Endothelial cell (in vitro differentiated cells): ENCODE measurements at regions not wholly inside any gene's neighbourhood (a gene's known extent, or its start where the extent isn't known, plus 50 kb on each side); places are given as distances from the start of the nearest gene placed in this dataset.

Experiments used
- DNase-seq: peaks from one replicate; pipeline ENCODE4 v3.0.0; 2021; ENCODE audit warnings: low spot score
- H3K27ac Mint-ChIP-seq: one replicate; pipeline ENCODE4 v1.8.0; 2021; ENCODE audit warnings: mixed read lengths, inconsistent platforms; ENCODE audit not compliant: unreplicated experiment
- H3K27me3 Mint-ChIP-seq: one replicate; pipeline ENCODE4 v1.8.0; 2021; ENCODE audit warnings: mild to moderate bottlenecking, moderate library complexity, mixed read lengths, inconsistent platforms; ENCODE audit not compliant: unreplicated experiment
- H3K36me3 Mint-ChIP-seq: one replicate; pipeline ENCODE4 v1.8.0; 2021; ENCODE audit warnings: mild to moderate bottlenecking, low read depth, mixed read lengths, inconsistent platforms; ENCODE audit not compliant: unreplicated experiment
- H3K4me1 Mint-ChIP-seq: one replicate; pipeline ENCODE4 v1.8.0; 2021; ENCODE audit warnings: mild to moderate bottlenecking, mixed read lengths, inconsistent platforms; ENCODE audit not compliant: unreplicated experiment
- H3K4me3 Mint-ChIP-seq: one replicate; pipeline ENCODE4 v1.8.0; 2021; ENCODE audit warnings: mild to moderate bottlenecking, mixed read lengths, inconsistent platforms; ENCODE audit not compliant: unreplicated experiment
- H3K9me3 Mint-ChIP-seq: one replicate; pipeline ENCODE4 v1.8.0; 2021; ENCODE audit warnings: mixed read lengths, inconsistent platforms; ENCODE audit not compliant: unreplicated experiment
- TF ChIP-seq, protein P1 (sequence below): fragments of 200-600 bp; sonication (generic); IDR thresholded peaks from one replicate; pipeline ENCODE4 v1.5.0; 2021; ENCODE audit warnings: antibody characterized with exemption; ENCODE audit not compliant: unreplicated experiment

DNA sequence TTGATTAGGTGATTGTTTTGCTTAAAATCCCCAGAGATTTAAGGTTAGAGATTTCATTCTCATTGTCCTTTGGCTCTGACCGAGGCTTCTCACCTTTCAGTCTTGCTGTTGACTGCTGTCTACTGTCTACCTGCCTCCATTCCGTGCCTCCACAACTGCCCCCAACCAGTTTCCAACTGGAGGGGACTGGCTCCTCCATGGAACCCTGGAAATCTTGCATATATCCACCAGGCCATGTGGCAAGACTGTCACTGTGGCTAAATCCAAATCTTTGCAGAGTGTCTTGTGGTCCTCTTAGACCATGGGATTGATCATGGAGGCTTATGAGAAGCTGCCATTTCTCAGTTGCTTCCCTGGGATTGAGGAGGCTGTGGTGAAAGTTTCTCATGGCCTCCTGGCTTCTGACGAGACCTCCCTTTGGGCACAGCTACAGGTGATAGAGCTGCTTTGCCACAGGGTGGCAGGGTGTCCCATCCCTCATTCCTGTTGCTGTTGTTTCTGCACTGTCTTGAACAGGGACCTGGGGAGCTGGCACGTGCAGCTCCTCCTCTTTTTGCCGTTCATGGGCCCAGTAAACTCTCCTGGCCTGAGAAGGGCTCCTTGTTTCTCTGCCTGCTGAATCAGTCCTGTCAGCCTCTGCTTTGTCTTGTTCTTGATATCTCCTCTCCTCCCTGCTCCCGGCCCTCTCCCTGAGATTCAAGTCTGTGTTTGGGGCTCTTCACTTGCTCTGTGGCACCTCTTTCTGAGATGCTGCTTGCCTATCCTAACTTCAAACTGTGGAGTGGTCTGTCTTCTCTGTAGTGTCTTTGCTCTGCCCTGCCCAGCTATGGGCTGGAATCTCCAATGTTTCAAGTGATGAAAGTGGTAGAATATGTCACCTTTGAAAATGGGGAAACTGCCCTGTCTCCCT, 63.6 kb upstream of the IGFBP3 start:
- Mint-ChIP-seq H3K9me3 (no peaks in the 10 kb centered on the region), H3K27ac (no peak overlapping the region), H3K4me3 (no peak overlapping the region), H3K4me1 (peaks cover 3% of the 10 kb centered on the region), H3K36me3 (no peaks in the 10 kb centered on the region), H3K27me3 (peaks cover 8% of the 10 kb centered on the region)
- no peak for DNase-seq
- TF ChIP-seq, protein P1, sequence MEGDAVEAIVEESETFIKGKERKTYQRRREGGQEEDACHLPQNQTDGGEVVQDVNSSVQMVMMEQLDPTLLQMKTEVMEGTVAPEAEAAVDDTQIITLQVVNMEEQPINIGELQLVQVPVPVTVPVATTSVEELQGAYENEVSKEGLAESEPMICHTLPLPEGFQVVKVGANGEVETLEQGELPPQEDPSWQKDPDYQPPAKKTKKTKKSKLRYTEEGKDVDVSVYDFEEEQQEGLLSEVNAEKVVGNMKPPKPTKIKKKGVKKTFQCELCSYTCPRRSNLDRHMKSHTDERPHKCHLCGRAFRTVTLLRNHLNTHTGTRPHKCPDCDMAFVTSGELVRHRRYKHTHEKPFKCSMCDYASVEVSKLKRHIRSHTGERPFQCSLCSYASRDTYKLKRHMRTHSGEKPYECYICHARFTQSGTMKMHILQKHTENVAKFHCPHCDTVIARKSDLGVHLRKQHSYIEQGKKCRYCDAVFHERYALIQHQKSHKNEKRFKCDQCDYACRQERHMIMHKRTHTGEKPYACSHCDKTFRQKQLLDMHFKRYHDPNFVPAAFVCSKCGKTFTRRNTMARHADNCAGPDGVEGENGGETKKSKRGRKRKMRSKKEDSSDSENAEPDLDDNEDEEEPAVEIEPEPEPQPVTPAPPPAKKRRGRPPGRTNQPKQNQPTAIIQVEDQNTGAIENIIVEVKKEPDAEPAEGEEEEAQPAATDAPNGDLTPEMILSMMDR, result no peak

DNA sequence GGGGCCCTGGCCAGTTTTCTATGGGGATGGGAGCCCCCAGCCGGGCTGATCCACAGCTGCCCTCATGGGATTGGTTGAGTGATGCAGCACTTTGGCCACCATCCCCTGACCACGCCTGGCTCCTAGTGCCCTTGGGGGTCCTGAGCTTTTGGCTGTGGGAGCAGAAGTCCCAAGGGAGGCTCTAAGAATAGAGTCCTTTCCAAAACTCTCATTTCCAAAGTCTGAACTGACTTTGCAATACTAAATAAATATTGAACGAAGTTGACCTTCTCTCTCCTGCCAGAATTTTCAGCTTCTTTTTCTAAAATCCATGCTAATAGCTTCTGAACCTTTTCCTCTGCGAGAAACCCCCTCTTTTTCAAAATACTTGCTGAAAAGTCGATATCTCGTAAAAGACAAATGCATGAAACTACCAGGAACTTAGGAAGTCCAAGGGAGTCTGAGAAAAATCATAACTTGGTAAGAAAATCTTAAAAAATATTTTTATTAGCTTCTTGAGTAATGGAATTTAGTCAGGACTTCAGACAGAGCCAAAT, 62.7 kb upstream of the IGFBP3 start:
- DNase-seq, result no peak
- Mint-ChIP-seq H3K27ac (no peak overlapping the region), H3K9me3 (no peaks in the 10 kb centered on the region), H3K4me3 (no peak overlapping the region), H3K36me3 (no peaks in the 10 kb centered on the region), H3K27me3 (peaks cover 8% of the 10 kb centered on the region), H3K4me1 (peaks cover 4% of the 10 kb centered on the region)
- TF ChIP-seq, protein P1, result no peak

DNA sequence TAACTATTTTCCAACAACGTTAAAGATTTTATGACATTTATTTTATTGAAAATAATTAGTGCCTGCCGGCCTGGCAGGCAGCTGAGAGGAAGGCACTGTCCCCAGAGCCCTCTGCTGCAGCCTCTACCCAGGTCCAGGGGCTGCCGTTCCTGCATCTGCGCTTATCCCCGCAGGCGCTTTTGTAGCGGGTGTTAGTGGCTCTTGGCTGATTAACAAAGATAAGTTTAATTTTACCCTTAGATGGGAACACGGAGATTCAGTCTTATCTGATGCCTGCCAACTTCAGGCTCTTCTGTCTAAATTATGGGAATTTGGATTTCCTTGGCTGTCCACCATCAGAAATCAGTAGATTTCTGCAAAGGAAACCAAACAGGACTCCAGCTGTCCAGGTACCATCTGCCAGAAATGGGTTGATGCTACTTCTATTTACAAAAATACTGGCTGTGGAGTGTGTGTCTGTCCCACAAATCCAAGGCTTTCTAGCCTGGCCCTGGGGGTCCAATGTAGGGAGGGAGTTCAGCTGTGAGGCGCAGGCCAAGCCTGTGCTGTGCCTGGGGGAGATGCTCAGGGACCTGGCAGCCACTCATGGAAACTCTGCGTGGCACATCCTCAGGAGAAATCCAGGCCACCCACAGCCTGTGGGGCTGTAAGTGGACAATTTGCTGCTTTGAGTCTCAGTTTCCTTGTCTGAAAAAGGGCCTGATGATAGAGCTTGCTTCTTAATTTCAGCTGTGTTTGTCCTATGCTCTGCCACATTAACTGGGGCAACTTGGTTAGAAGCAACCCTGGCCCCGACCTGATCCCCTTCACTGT, 62.0 kb upstream of the IGFBP3 start:
- no peaks in the 10 kb centered on the region for H3K9me3 Mint-ChIP-seq
- TF ChIP-seq, protein P1, result no peak
- peaks cover 11% of the 10 kb centered on the region for H3K4me1 Mint-ChIP-seq
- no peak overlapping the region for H3K27ac Mint-ChIP-seq
- H3K4me3 Mint-ChIP-seq, result no peak overlapping the region
- peaks cover 8% of the 10 kb centered on the region for H3K27me3 Mint-ChIP-seq
- no peaks in the 10 kb centered on the region for H3K36me3 Mint-ChIP-seq
- no peak for DNase-seq

DNA sequence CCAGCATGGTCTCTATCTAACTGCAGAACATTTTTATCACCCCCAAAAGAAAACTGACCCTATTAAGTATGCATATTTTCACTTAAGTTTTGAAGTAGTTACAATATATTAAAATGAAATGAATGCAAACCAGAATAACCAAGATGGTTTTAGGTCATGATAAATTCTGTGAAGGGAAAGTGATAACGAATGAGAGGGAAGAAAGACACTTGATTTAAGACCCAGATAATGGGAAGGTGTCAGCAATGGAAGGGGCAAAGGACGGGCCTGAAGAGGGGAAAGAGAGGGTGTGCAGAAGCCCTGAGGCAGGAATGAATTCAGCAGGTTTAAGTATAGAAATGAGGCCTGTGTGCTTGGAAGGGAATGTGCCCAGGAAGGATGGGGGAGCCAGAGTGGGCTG, 61.1 kb upstream of the IGFBP3 start:
- peaks cover 14% of the 10 kb centered on the region for H3K4me1 Mint-ChIP-seq
- H3K9me3 Mint-ChIP-seq, result no peaks in the 10 kb centered on the region
- H3K27me3 Mint-ChIP-seq, result peaks cover 8% of the 10 kb centered on the region
- no peak for DNase-seq
- TF ChIP-seq, protein P1, result no peak
- H3K36me3 Mint-ChIP-seq, result no peaks in the 10 kb centered on the region
- no peak overlapping the region for H3K4me3 Mint-ChIP-seq
- no peak overlapping the region for H3K27ac Mint-ChIP-seq
